ENCODE measurements at regions not wholly inside any gene's neighbourhood (a gene's known extent, or its start where the extent isn't known, plus 50 kb on each side); places are given as distances from the start of the nearest gene placed in this dataset.
"Not testable (repeated sequence)": the region's sequence is repeated elsewhere in the genome, so short reads cannot be mapped to it uniquely, and the experiment has no call there.

- DNase-seq = no peak
Measured at GRCh38 chr4:34486461-34487363, 1757.6 kb downstream of the ARAP2 start.

GRCh38 chr4:34492414-34492813 is 1751.9 kb downstream of the ARAP2 start:
- DNase-seq = no peak

GRCh38 chr4:34502086-34502485 is 1742.2 kb downstream of the ARAP2 start:
- DNase-seq = no peak

- not testable (repeated sequence) for DNase-seq
Measured at GRCh38 chr4:34504731-34505130, 1739.6 kb downstream of the ARAP2 start.

GRCh38 chr4:34506511-34507092 is 1737.7 kb downstream of the ARAP2 start:
- not testable (repeated sequence) for DNase-seq

GRCh38 chr4:34512616-34513015 is 1731.7 kb downstream of the ARAP2 start:
- no peak for DNase-seq

GRCh38 chr4:34516524-34516923 is 1727.8 kb downstream of the ARAP2 start:
- no peak for DNase-seq

GRCh38 chr4:34534916-34535315 is 1709.4 kb downstream of the ARAP2 start:
- DNase-seq = no peak

- DNase-seq = no peak
Measured at GRCh38 chr4:34566091-34566490, 1678.2 kb downstream of the ARAP2 start.

- DNase-seq = no peak
Measured at GRCh38 chr4:34572026-34572425, 1672.3 kb downstream of the ARAP2 start.

- DNase-seq = no peak
Measured at GRCh38 chr4:34615315-34615714, 1629.0 kb downstream of the ARAP2 start.

- no peak for DNase-seq
Measured at GRCh38 chr4:34619531-34620162, 1624.7 kb downstream of the ARAP2 start.

- DNase-seq = no peak
Measured at GRCh38 chr4:34628471-34628870, 1615.8 kb downstream of the ARAP2 start.

- DNase-seq = no peak
Measured at GRCh38 chr4:34629451-34629850, 1614.9 kb downstream of the ARAP2 start.

GRCh38 chr4:34633241-34633640 is 1611.1 kb downstream of the ARAP2 start:
- DNase-seq = no peak

GRCh38 chr4:34636623-34637022 is 1607.7 kb downstream of the ARAP2 start:
- DNase-seq = no peak

GRCh38 chr4:34643476-34643875 is 1600.8 kb downstream of the ARAP2 start:
- no peak for DNase-seq

- no peak for DNase-seq
Measured at GRCh38 chr4:34644579-34645115, 1599.7 kb downstream of the ARAP2 start.

- no peak for DNase-seq
Measured at GRCh38 chr4:34649716-34650115, 1594.6 kb downstream of the ARAP2 start.

GRCh38 chr4:34664051-34664450 is 1580.3 kb downstream of the ARAP2 start:
- DNase-seq = no peak

- DNase-seq = no peak
Measured at GRCh38 chr4:34676400-34676799, 1567.9 kb downstream of the ARAP2 start.

- no peak for DNase-seq
Measured at GRCh38 chr4:34678431-34678830, 1565.9 kb downstream of the ARAP2 start.

GRCh38 chr4:34679228-34679627 is 1565.1 kb downstream of the ARAP2 start:
- no peak for DNase-seq

GRCh38 chr4:34709564-34709963 is 1534.8 kb downstream of the ARAP2 start:
- no peak for DNase-seq

Data from NCI-H187 treated with DMSO at 0.1 percent for 48 hours (cell line).